ENCODE measurements at regions not wholly inside any gene's neighbourhood (a gene's known extent, or its start where the extent isn't known, plus 50 kb on each side); places are given as distances from the start of the nearest gene placed in this dataset.

- H3K4me1 ChIP-seq (ENCODE audit: control insufficient read depth in 1 of 2, insufficient read depth in 2 of 2, low read length in 2 of 2) = no peaks in the 10 kb centered on the region
- POLR2A ChIA-PET = no interaction called here
- H3K36me3 ChIP-seq (ENCODE audit: control insufficient read depth in 1 of 2, insufficient read depth in 2 of 2, low read length in 2 of 2) = no peaks in the 10 kb centered on the region
- H4K20me1 ChIP-seq (ENCODE audit: insufficient read depth) = no peaks in the 10 kb centered on the region
- intact Hi-C loops (cut with micrococcal nuclease) = no loop called here
- H3K27ac ChIP-seq (ENCODE audit: low read depth, low read length) = no peak overlapping the region
- CTCF ChIA-PET = no interaction called here
- ATAC-seq (peak; percentile 99), DNase-seq (ENCODE audit: low read depth, low spot score) (peak; percentile 18)
- no peak overlapping the region for H3K9ac ChIP-seq (ENCODE audit: low read length)
- no peak overlapping the region for H3K4me3 ChIP-seq (replicated peaks in 1 of 2; ENCODE audit: low read depth in 1 of 2, low read length in 2 of 2)
- H3K79me2 ChIP-seq (ENCODE audit: insufficient read depth, low read length) = no peaks in the 10 kb centered on the region
- no peaks in the 10 kb centered on the region for H3K9me2 ChIP-seq (ENCODE audit: insufficient read depth)
- no peaks in the 10 kb centered on the region; a peak in 1 of 4 replicates for H3K9me3 ChIP-seq (ENCODE audit: control insufficient read depth in 1 of 2, insufficient read depth in 1 of 2, low read depth in 1 of 2, low read length in 2 of 2)
- BruUV-seq (replicated peaks) = no TSS peak
- H3K27me3 ChIP-seq (ENCODE audit: insufficient read depth, low read length) = no peaks in the 10 kb centered on the region
- TF ChIP-seq POLR2A (IDR thresholded peaks at IDR 0.05; ENCODE audit: borderline replicate concordance, extremely low read depth, insufficient read depth, insufficient read length) (no peak), EZH2phosphoT487 (IDR thresholded peaks at IDR 0.05; ENCODE audit: borderline replicate concordance) (no peak), ZBTB33 (IDR thresholded peaks at IDR 0.05; ENCODE audit: extremely low read depth, insufficient replicate concordance, low read length) (no peak), MAX (IDR thresholded peaks at IDR 0.05) (no peak), CEBPB (IDR thresholded peaks at IDR 0.05; ENCODE audit: low read depth) (no peak), ELF1 (IDR thresholded peaks at IDR 0.05; ENCODE audit: borderline replicate concordance, low read depth) (no peak), RAD21 (IDR thresholded peaks at IDR 0.05; ENCODE audit: low read depth) (peak; percentile 28), TCF7L2 (IDR thresholded peaks at IDR 0.05; ENCODE audit: borderline replicate concordance, extremely low read depth, insufficient read depth, insufficient read length) (no peak), CTCF (IDR thresholded peaks at IDR 0.05 in 2 of 3, conservative IDR thresholded peaks at IDR 0.05 in 1 of 3; ENCODE audit: borderline replicate concordance in 1 of 3, insufficient read depth in 1 of 3, low read depth in 2 of 3, low read length in 2 of 3) (peak in 2 of 3 experiments; percentile 74 to 82; a peak in 4 of 6 replicates), EZH2 (IDR thresholded peaks at IDR 0.05) (no peak), SP1 (IDR thresholded peaks at IDR 0.05; ENCODE audit: low read depth) (no peak), CBX3 (IDR thresholded peaks at IDR 0.05; ENCODE audit: low read depth) (0 out of 2 replicates have a peak, but pooled peaks have one; percentile 36)
- no peak overlapping the region for H2AFZ ChIP-seq (ENCODE audit: low read depth, low read length, poor library complexity, severe bottlenecking)
- RAD21 ChIA-PET (ENCODE audit: low non-redundant PET in 1 of 2, low total read pairs in 2 of 2, uncharacterized antibody in 2 of 2, unreplicated experiment in 2 of 2) = no interaction called here
- H3K4me2 ChIP-seq (ENCODE audit: low read length) = no peak overlapping the region
These were observed 354.4 kb upstream of the DACH1 start for GRCh38 chr13:72221276-72221962.
